ENCODE measurements at regions not wholly inside any gene's neighbourhood (a gene's known extent, or its start where the extent isn't known, plus 50 kb on each side); places are given as distances from the start of the nearest gene placed in this dataset.

DNA sequence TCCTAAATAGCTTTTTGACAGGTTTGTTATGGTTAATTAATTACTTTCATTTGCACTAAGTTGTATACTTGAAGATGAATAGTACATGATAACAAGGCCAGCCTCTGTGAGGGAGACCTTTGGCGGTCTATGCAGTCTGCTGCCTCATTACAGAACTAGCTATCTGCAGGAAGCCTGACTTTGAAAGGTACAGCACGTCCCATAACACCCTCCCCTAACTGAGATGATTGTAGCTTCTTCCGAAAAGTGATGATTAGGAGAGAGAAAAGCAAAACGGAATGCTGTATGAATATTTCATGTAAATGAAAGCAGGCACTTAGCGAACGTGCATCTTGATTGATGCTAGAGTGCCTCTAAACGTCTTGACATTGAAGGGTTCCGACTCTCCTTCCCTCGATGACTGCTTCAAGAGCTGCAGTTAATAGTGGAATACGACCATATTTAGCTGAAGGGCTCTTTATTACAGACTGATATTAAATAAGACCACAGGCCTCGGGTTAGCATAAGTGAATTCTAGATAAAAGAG lies 116.2 kb upstream of the TMCO5A start:
- H3K4me3 ChIP-seq = no peak overlapping the region
- intact Hi-C loops (cut with DNase I) = no loop called here
- no peaks in the 10 kb centered on the region for H3K27me3 ChIP-seq
- no peaks in the 10 kb centered on the region for H3K4me1 ChIP-seq
- no peaks in the 10 kb centered on the region for H3K36me3 ChIP-seq
- TF ChIP-seq POLR2A (IDR thresholded peaks at IDR 0.05) (no peak), POLR2AphosphoS5 (IDR thresholded peaks at IDR 0.05; ENCODE audit: insufficient read depth in 1 of 2, low read depth in 1 of 2) (no peak)
- TF ChIP-seq, protein P1, sequence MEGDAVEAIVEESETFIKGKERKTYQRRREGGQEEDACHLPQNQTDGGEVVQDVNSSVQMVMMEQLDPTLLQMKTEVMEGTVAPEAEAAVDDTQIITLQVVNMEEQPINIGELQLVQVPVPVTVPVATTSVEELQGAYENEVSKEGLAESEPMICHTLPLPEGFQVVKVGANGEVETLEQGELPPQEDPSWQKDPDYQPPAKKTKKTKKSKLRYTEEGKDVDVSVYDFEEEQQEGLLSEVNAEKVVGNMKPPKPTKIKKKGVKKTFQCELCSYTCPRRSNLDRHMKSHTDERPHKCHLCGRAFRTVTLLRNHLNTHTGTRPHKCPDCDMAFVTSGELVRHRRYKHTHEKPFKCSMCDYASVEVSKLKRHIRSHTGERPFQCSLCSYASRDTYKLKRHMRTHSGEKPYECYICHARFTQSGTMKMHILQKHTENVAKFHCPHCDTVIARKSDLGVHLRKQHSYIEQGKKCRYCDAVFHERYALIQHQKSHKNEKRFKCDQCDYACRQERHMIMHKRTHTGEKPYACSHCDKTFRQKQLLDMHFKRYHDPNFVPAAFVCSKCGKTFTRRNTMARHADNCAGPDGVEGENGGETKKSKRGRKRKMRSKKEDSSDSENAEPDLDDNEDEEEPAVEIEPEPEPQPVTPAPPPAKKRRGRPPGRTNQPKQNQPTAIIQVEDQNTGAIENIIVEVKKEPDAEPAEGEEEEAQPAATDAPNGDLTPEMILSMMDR (IDR thresholded peaks at IDR 0.05) = no peak
- no peak for DNase-seq (ENCODE audit: extremely low spot score in 2 of 2)
- H3K9me3 ChIP-seq = no peaks in the 10 kb centered on the region
- no peak overlapping the region for H3K27ac ChIP-seq

DNA sequence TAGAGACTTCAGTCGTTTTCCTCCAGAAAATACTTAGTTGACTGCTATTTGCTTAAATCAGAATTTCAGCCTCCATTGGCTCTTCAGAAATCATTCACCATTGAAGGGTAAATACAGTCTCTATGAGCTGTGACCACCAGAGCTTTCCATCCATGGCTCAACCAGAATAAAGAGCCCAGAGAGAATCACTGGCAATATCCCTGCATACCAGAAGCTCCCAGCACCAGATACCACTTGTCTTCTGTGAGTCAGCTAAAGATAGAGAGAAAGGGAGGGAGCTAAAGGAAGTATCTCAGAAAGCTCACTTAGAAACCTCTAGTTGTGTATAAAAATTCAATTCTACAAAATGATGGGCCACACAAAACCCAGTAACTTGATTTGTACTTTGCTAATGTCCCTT lies 115.2 kb upstream of the TMCO5A start:
- Histone ChIP-seq H3K36me3 (no peaks in the 10 kb centered on the region), H3K4me1 (no peaks in the 10 kb centered on the region), H3K9me3 (no peaks in the 10 kb centered on the region), H3K27me3 (no peaks in the 10 kb centered on the region), H3K27ac (no peak overlapping the region), H3K4me3 (no peak overlapping the region)
- TF ChIP-seq POLR2AphosphoS5 (IDR thresholded peaks at IDR 0.05; ENCODE audit: insufficient read depth in 1 of 2, low read depth in 1 of 2) (no peak), POLR2A (IDR thresholded peaks at IDR 0.05) (no peak)
- TF ChIP-seq, protein P1 (IDR thresholded peaks at IDR 0.05) = no peak
- DNase-seq (ENCODE audit: extremely low spot score in 2 of 2) = no peak
- intact Hi-C loops (cut with DNase I) = no loop called here

DNA sequence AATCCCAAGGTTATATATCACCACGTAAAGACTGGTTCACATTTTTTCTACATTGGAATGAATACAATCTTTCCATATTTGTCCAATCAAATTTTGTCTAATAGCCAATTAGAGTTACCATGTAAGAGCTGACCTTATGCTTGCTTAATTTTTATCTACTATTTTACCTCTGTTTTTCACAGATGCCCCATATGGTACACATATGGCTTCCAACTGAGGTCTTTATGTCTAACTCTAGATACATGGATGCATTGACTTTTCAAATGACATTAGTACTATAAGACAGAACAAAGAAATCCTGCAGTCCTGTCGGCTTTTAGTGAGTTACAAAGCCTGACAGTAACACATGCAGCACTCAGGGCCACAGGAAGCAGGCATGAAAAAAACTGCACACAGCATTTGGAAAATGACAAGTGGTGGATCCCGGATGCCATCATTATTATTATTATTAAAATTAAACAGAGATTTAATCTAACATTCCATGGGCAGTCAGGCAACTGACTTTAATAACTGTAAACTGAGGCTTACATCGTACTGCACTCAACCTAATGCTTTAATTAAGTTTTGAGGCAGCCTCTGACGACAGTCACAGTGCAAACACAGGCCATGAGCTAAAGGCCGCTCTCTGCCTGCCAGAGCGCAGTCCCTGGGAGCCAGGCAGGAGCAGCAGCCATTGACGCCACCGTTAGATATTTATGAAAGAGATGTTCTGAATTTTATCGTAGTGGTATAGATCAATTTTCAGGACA lies 113.9 kb upstream of the TMCO5A start:
- Histone ChIP-seq H3K27ac (no peak overlapping the region), H3K36me3 (no peaks in the 10 kb centered on the region), H3K27me3 (no peaks in the 10 kb centered on the region), H3K9me3 (no peaks in the 10 kb centered on the region), H3K4me1 (no peaks in the 10 kb centered on the region), H3K4me3 (no peak overlapping the region)
- TF ChIP-seq, protein P1 (IDR thresholded peaks at IDR 0.05) = no peak
- TF ChIP-seq POLR2AphosphoS5 (IDR thresholded peaks at IDR 0.05; ENCODE audit: insufficient read depth in 1 of 2, low read depth in 1 of 2) (no peak), POLR2A (IDR thresholded peaks at IDR 0.05) (no peak)
- intact Hi-C loops (cut with DNase I) = no loop called here
- DNase-seq (ENCODE audit: extremely low spot score in 2 of 2) = no peak

DNA sequence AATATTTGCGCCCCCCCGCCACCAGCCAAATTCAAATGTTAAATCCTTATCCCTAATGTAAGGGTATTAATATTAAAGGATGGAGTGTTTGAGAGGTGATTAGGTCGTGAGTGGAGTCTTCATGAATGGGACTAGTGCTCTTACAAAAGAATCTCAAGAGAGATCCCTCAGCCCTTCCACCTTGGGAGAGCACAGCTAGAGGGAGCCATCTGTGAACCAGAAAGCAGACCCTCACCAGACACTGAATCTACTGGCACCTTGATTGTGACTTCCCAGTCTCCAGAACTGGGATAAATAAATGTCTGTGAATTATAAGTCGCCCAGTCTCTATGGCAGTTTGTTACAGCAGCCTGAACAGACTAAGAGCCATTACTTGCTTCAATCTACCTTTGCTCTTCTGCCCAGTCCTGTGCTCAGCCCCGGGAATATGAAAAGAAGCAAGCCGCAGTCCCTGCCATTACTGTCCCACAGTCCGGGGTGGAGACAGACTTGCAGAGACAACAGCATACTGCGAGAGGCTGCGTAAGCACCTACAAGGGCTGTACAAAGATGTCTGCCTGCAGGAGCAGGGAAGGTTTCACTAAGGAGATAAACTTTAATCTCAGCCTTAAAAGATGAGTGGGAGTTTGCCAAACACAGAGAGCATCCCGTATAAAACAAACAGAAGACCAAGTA lies 110.7 kb upstream of the TMCO5A start:
- Histone ChIP-seq H3K4me3 (no peak overlapping the region), H3K27ac (no peak overlapping the region), H3K4me1 (no peaks in the 10 kb centered on the region), H3K27me3 (no peaks in the 10 kb centered on the region), H3K9me3 (no peaks in the 10 kb centered on the region), H3K36me3 (no peaks in the 10 kb centered on the region)
- TF ChIP-seq, protein P1 (IDR thresholded peaks at IDR 0.05) = no peak
- TF ChIP-seq POLR2A (IDR thresholded peaks at IDR 0.05) = no peak
- TF ChIP-seq POLR2AphosphoS5 (IDR thresholded peaks at IDR 0.05; ENCODE audit: insufficient read depth in 1 of 2, low read depth in 1 of 2) = no peak
- no peak for DNase-seq (ENCODE audit: extremely low spot score in 2 of 2)
- intact Hi-C loops (cut with DNase I) = no loop called here

All from vagina (tissue), 2 donors.